Neural progenitor cell (in vitro differentiated cells): ENCODE measurements at regions not wholly inside any gene's neighbourhood (a gene's known extent, or its start where the extent isn't known, plus 50 kb on each side); places are given as distances from the start of the nearest gene placed in this dataset.
"Not testable (repeated sequence)": the region's sequence is repeated elsewhere in the genome, so short reads cannot be mapped to it uniquely, and the experiment has no call there.

Experiments used
- DNase-seq: peaks from one replicate; pipeline ENCODE4 v3.0.0-alpha.2; 2016; ENCODE audit warnings: low spot score
- H2AFZ ChIP-seq: fragments of 200-600 bp; sonication (generic); replicated peaks from 2 replicates; pipeline ENCODE4 v1.6.1; 2016; ENCODE audit warnings: antibody characterized with exemption
- H3F3A ChIP-seq: fragments of 200-600 bp; sonication (generic); 2 replicates; pipeline ENCODE4 v1.6.1; 2016; ENCODE audit warnings: antibody characterized with exemption, low read depth
- H3K27ac ChIP-seq: fragments of 200-600 bp; sonication (generic); 2 replicates; pipeline ENCODE4 v1.5.1; 2016; ENCODE audit warnings: mild to moderate bottlenecking
- H3K27me3 ChIP-seq: fragments of 200-600 bp; sonication (generic); 2 replicates; pipeline ENCODE4 v1.6.1; 2016; ENCODE audit warnings: mild to moderate bottlenecking, moderate library complexity
- H3K36me3 ChIP-seq: fragments of 200-600 bp; sonication (generic); 2 replicates; pipeline ENCODE4 v1.5.1; 2016
- H3K4me1 ChIP-seq: fragments of 200-600 bp; sonication (generic); 2 replicates; pipeline ENCODE4 v1.6.1; 2016; ENCODE audit warnings: mixed run types
- H3K4me2 ChIP-seq: fragments of 200-600 bp; sonication (generic); 2 replicates; pipeline ENCODE4 v1.6.1; 2016
- H3K4me3 ChIP-seq: fragments of 200-600 bp; sonication (generic); 2 replicates; pipeline ENCODE4 v1.5.1; 2016
- H3K79me2 ChIP-seq: fragments of 200-600 bp; sonication (generic); 2 replicates; pipeline ENCODE4 v1.6.1; 2016; ENCODE audit warnings: low read depth
- H3K9ac ChIP-seq: fragments of 200-600 bp; sonication (generic); 2 replicates; pipeline ENCODE4 v1.6.1; 2016
- H3K9me3 ChIP-seq: fragments of 200-600 bp; sonication (generic); 2 replicates; pipeline ENCODE4 v1.5.1; 2016; ENCODE audit warnings: low read depth
- H4K20me1 ChIP-seq: fragments of 200-600 bp; sonication (generic); 2 replicates; pipeline ENCODE4 v1.6.1; 2016; ENCODE audit warnings: low read depth
- H3K27ac Mint-ChIP-seq: 3 replicates; pipeline ENCODE4 v1.8.0; 2021; ENCODE audit warnings: mixed read lengths
- H3K27me3 Mint-ChIP-seq: 2 replicates; pipeline ENCODE4 v1.8.0; 2022; ENCODE audit warnings: low read depth, mild to moderate bottlenecking, inconsistent platforms, moderate library complexity, mixed read lengths; ENCODE audit not compliant: insufficient read depth
- H3K36me3 Mint-ChIP-seq: 3 replicates; pipeline ENCODE4 v1.8.0; 2021; ENCODE audit warnings: mixed read lengths
- H3K4me1 Mint-ChIP-seq: 3 replicates; pipeline ENCODE4 v1.8.0; 2021; ENCODE audit warnings: mixed read lengths
- H3K4me3 Mint-ChIP-seq: 3 replicates; pipeline ENCODE4 v1.8.0; 2021; ENCODE audit warnings: mild to moderate bottlenecking, moderate library complexity, mixed read lengths
- H3K9me3 Mint-ChIP-seq: 3 replicates; pipeline ENCODE4 v1.8.0; 2020; ENCODE audit warnings: mixed read lengths

DNA sequence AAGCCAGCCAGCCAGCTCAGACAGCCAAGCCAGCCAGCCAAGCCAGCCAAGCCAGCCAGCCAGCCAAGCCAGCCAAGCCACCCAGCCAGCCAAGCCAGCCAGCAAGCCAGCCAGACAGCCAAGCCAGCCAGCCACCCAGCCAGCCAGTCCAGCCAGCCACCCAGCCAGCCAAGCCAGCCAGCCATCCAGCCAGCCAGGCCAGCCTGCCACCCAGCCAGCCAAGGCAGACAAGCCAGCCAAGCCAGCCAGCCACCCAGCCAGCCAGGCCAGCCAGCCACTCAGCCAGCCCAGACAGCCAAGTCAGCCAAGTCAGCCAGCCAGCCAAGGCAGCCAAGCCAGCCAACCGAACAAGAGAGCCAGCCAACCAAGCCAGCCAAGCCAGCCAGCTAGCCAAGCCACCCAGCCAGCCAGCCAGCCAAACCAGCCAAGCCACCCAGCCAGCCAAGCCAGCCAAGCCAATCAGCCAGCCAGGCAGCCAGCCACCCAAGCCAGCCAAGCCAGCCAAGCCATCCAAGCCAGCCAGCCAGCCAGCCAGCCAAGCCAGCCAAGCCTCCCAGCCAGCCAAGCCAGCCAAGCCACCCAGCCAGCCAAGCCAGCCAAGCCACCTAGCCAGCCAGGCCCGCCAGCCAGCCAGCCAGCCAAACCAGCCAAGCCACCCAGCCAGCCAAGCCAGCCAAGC lies 319.3 kb upstream of the PLGLB2 start:
- H3K36me3 Mint-ChIP-seq, H2AFZ ChIP-seq, H3K27me3 ChIP-seq, H3K4me3 Mint-ChIP-seq, H3F3A ChIP-seq, H3K9ac ChIP-seq, H3K27me3 Mint-ChIP-seq, H3K79me2 ChIP-seq, H3K36me3 ChIP-seq, H3K4me2 ChIP-seq, H3K27ac Mint-ChIP-seq, H3K27ac ChIP-seq, H4K20me1 ChIP-seq, H3K9me3 ChIP-seq, H3K4me1 ChIP-seq, H3K4me3 ChIP-seq, H3K4me1 Mint-ChIP-seq, H3K9me3 Mint-ChIP-seq, DNase-seq: not testable (repeated sequence)

DNA sequence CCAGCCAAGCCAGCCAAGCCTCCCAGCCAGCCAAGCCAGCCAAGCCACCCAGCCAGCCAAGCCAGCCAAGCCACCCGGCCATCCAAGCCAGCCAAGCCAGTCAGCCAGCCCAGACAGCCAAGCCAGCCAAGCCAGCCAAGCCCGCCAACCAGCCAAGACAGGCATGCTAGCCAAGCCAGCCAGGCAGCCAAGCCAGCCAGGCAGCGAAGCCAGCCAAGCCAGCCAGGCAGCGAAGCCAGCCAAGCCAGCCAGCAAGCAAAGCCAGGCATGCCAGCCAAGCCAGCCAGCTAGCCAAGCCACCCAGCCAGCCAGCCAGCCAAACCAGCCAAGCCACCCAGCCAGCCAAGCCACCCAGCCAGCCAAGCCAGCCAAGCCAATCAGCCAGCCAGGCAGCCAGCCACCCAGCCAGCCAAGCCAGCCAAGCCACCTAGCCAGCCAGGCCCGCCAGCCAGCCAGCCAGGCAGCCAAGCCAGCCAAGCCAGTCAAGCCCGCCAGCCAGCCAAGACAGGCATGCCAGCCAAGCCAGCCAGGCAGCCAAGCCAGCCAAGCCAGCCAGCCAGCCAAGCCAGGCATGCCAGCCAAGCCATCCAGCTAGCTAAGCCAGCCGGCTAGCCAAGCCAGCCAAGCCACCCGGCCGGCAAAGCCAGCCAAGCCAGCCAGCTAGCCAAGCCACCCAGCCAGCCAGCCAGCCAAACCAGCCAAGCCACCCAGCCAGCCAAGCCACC lies 318.5 kb upstream of the PLGLB2 start:
- not testable (repeated sequence) for H3K4me2 ChIP-seq, H3F3A ChIP-seq, H3K27ac ChIP-seq, H3K27me3 Mint-ChIP-seq, H3K4me1 Mint-ChIP-seq, H3K9me3 ChIP-seq, H3K9me3 Mint-ChIP-seq, H2AFZ ChIP-seq, DNase-seq, H3K36me3 Mint-ChIP-seq, H3K4me3 Mint-ChIP-seq, H3K36me3 ChIP-seq, H3K27me3 ChIP-seq, H3K27ac Mint-ChIP-seq, H3K79me2 ChIP-seq, H3K9ac ChIP-seq, H3K4me1 ChIP-seq, H3K4me3 ChIP-seq, H4K20me1 ChIP-seq

DNA sequence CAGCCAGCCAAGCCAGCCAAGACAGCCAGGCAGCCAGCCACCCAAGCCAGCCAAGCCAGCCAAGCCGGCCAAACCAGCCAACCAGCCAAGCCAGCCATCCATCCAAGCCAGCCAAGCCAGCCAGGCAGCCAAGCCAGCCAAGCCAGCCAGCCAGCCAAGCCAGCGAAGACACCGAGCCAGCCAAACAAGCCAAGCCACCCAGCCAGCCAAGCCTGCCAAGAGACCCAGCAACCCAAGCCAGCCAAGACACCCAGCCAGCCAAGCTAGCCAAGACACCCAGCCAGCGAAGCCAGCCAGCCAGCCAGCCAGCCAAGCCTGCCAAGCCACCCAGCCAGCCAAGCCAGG lies 318.0 kb upstream of the PLGLB2 start:
- not testable (repeated sequence) for H3K27me3 ChIP-seq, H3K9ac ChIP-seq, H3K4me3 Mint-ChIP-seq, H3K79me2 ChIP-seq, H3K27ac Mint-ChIP-seq, H3K4me1 Mint-ChIP-seq, H3K27ac ChIP-seq, H3K36me3 Mint-ChIP-seq, H3K4me3 ChIP-seq, H3K4me1 ChIP-seq, DNase-seq, H3K9me3 Mint-ChIP-seq, H3F3A ChIP-seq, H3K9me3 ChIP-seq, H4K20me1 ChIP-seq, H2AFZ ChIP-seq, H3K36me3 ChIP-seq, H3K4me2 ChIP-seq, H3K27me3 Mint-ChIP-seq

DNA sequence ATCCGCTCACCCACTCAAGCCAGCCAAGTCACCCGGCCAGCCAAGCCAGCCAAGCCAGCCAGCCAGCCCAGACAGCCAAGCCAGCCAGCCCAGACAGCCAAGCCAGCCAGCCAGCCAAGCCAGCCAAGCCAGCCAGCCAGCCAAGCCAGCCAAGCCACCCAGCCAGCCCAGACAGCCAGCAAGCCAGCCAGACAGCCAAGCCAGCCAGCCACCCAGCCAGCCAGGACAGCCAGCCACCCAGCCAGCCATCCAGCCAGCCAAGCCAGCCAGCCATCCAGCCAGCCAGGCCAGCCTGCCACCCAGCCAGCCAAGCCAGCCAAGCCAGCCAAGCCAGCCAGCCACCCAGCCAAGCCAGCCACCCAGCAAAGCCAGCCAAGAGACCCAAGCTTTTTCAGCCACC lies 316.8 kb upstream of the PLGLB2 start:
- H4K20me1 ChIP-seq, H3K79me2 ChIP-seq, H3K4me2 ChIP-seq, H2AFZ ChIP-seq, H3K9me3 ChIP-seq, H3K27ac Mint-ChIP-seq, H3K4me3 Mint-ChIP-seq, H3K27me3 Mint-ChIP-seq, H3K4me1 Mint-ChIP-seq, DNase-seq, H3F3A ChIP-seq, H3K9me3 Mint-ChIP-seq, H3K4me3 ChIP-seq, H3K36me3 Mint-ChIP-seq, H3K27ac ChIP-seq, H3K36me3 ChIP-seq, H3K4me1 ChIP-seq, H3K27me3 ChIP-seq, H3K9ac ChIP-seq: not testable (repeated sequence)

GRCh38 chr2:87432711-87433453 lies 315.0 kb upstream of the PLGLB2 start:
- not testable (repeated sequence) for H3K4me3 ChIP-seq, H3K27me3 ChIP-seq, H3F3A ChIP-seq, H2AFZ ChIP-seq, H3K27ac Mint-ChIP-seq, H3K4me1 ChIP-seq, H3K36me3 ChIP-seq, H3K9me3 Mint-ChIP-seq, H3K9me3 ChIP-seq, H3K36me3 Mint-ChIP-seq, H3K79me2 ChIP-seq, H3K9ac ChIP-seq, H3K27me3 Mint-ChIP-seq, H4K20me1 ChIP-seq, DNase-seq, H3K4me1 Mint-ChIP-seq, H3K4me3 Mint-ChIP-seq, H3K4me2 ChIP-seq, H3K27ac ChIP-seq

DNA sequence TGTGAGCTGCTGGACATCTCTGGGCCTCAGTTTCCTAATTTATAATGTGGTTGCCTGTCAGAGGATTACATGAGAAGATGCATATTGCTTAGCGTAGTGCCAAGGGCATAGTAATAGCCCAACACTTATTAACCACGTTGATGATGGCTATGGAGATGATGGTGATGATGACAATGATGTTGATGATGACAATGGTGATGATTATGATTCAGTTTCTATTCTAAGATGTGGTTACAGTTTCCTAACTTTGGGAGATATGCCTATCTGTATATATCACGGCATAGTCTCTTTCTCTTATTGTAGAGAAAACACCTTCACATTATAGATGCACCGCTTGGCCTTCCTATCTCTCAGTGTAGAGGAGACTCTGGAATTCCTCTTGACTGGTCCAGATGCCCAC lies 311.9 kb upstream of the PLGLB2 start:
- not testable (repeated sequence) for H3K4me3 Mint-ChIP-seq, H3K4me3 ChIP-seq, H3K36me3 ChIP-seq, H3K27ac ChIP-seq, H3F3A ChIP-seq, DNase-seq, H3K9me3 Mint-ChIP-seq, H3K79me2 ChIP-seq, H3K4me1 Mint-ChIP-seq, H4K20me1 ChIP-seq, H3K9me3 ChIP-seq, H3K36me3 Mint-ChIP-seq, H3K4me2 ChIP-seq, H3K9ac ChIP-seq, H2AFZ ChIP-seq, H3K27me3 Mint-ChIP-seq, H3K27ac Mint-ChIP-seq, H3K4me1 ChIP-seq, H3K27me3 ChIP-seq

DNA sequence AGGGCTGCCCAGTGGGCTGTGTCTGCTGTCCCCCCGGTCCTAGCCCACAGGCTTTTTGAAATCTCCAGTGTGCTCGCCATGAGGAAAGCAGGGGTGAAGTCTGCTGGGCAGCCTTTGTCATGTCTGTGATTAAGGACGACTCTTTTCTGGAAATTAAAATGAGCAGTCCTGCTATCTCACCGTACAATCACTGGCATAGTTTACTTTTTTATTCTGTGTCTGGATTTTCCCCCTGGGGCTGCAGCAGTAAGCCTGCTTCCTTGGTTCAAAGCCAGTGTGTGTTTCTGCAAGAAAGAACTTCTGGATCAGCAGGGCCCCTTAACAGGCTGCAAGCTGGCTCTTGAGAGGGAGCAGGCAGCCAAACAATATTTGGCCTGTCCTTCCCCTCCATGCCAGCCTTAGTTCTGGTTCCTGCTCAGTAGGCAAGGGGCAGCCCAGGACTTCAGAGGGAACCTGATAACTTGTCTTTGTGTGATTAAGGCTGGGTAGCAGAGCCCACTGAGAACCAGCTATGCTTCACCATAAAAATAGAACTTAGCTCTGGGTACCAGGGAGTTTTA lies 310.1 kb upstream of the PLGLB2 start:
- not testable (repeated sequence) for H3K4me1 ChIP-seq, H3K36me3 Mint-ChIP-seq, H3K4me3 Mint-ChIP-seq, H3K27ac Mint-ChIP-seq, H3K27ac ChIP-seq, DNase-seq, H4K20me1 ChIP-seq, H3K4me2 ChIP-seq, H3K4me3 ChIP-seq, H3F3A ChIP-seq, H3K4me1 Mint-ChIP-seq, H3K9me3 Mint-ChIP-seq, H3K9ac ChIP-seq, H3K9me3 ChIP-seq, H3K79me2 ChIP-seq, H3K27me3 ChIP-seq, H2AFZ ChIP-seq, H3K27me3 Mint-ChIP-seq, H3K36me3 ChIP-seq
